ENCODE measurements at regions not wholly inside any gene's neighbourhood (a gene's known extent, or its start where the extent isn't known, plus 50 kb on each side); places are given as distances from the start of the nearest gene placed in this dataset.
A peak's percentile ranks its signal among the peaks of the same experiment; 100 is the strongest.

- H3K4me1 Mint-ChIP-seq, result peaks cover 34% of the 10 kb centered on the region
- no peaks in the 10 kb centered on the region for H3K9me3 Mint-ChIP-seq
- H3K4me3 Mint-ChIP-seq, result no peak overlapping the region
- no peaks in the 10 kb centered on the region for H3K27me3 Mint-ChIP-seq (ENCODE audit: low read depth)
- peaks cover 41% of the 10 kb centered on the region for H3K36me3 Mint-ChIP-seq
- TF ChIP-seq CTCF (IDR thresholded peaks at IDR 0.05; ENCODE audit: unreplicated experiment), result no peak
- H3K27ac Mint-ChIP-seq, result no peak overlapping the region
- no peak for DNase-seq (ENCODE audit: low spot score in 2 of 2, unreplicated experiment in 2 of 2)
These were observed 83.4 kb upstream of the PACRGL start for GRCh38 chr4:20616848-20617247.

DNA sequence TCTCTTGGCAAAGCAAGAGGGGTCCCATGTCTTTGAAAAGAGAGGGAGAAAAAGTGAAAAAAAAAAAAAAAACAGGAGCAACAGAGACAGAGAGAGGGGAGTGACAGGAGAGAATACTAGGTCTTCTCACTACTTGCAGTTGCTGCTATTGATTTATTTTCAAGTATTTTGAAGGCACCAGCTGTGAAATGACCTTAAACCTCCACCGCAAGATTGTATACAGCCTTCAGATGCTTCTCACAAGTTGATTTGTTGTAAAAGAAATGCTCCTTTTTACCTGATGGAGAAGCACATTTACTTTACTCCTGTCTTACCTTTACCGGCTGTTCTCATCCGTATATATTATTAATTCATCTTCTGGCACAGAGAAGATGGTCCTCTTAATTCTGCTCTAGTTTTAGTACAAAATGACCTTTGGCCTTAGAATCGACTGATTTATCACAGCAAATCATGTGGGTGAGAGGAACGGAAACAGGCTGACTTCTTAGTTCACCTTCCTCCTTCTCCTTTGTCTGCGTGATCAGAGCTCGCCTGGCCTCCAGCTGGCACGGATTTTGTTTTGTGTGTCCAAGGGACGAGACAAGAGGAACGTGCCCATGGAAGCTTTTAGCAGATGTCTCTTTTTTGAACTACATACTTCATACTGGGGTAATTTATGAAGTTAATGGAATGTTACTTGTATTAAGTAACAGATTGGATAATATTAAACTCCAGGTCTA lies 82.4 kb upstream of the PACRGL start:
- Mint-ChIP-seq H3K4me3 (no peak overlapping the region), H3K27ac (peak overlapping the region; percentile 76), H3K9me3 (no peaks in the 10 kb centered on the region), H3K27me3 (ENCODE audit: low read depth) (no peaks in the 10 kb centered on the region), H3K4me1 (peaks cover 42% of the 10 kb centered on the region), H3K36me3 (peaks cover 36% of the 10 kb centered on the region)
- no peak for DNase-seq (ENCODE audit: low spot score in 2 of 2, unreplicated experiment in 2 of 2)
- TF ChIP-seq CTCF (IDR thresholded peaks at IDR 0.05; ENCODE audit: unreplicated experiment), result no peak

DNA sequence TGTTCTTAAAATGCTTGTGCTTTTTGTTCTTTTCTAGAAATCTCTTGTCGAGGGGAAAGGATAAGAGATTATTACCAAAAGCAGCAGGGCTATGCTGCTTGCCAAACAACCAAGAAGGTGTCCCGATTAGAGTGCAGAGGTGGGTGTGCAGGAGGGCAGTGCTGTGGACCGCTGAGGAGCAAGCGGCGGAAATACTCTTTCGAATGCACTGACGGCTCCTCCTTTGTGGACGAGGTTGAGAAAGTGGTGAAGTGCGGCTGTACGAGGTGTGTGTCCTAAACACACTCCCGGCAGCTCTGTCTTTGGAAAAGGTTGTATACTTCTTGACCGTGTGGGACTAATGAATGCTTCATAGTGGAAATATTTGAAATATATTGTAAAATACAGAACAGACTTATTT lies 81.5 kb upstream of the PACRGL start:
- Mint-ChIP-seq H3K9me3 (no peaks in the 10 kb centered on the region), H3K27ac (peak overlapping the region; percentile 44), H3K27me3 (ENCODE audit: low read depth) (no peaks in the 10 kb centered on the region), H3K36me3 (peaks cover 30% of the 10 kb centered on the region), H3K4me3 (no peak overlapping the region), H3K4me1 (peaks cover 49% of the 10 kb centered on the region)
- DNase-seq (ENCODE audit: low spot score in 2 of 2, unreplicated experiment in 2 of 2), result no peak
- no peak for TF ChIP-seq CTCF (IDR thresholded peaks at IDR 0.05; ENCODE audit: unreplicated experiment)

GRCh38 chr4:20621476-20621875 lies 78.8 kb upstream of the PACRGL start:
- H3K9me3 Mint-ChIP-seq, result no peaks in the 10 kb centered on the region
- no peak for DNase-seq (ENCODE audit: low spot score in 2 of 2, unreplicated experiment in 2 of 2)
- peaks cover 19% of the 10 kb centered on the region for H3K36me3 Mint-ChIP-seq
- H3K4me3 Mint-ChIP-seq, result no peak overlapping the region
- H3K4me1 Mint-ChIP-seq, result peaks cover 65% of the 10 kb centered on the region
- no peak for TF ChIP-seq CTCF (IDR thresholded peaks at IDR 0.05; ENCODE audit: unreplicated experiment)
- peak overlapping the region; percentile 69 for H3K27ac Mint-ChIP-seq
- no peaks in the 10 kb centered on the region for H3K27me3 Mint-ChIP-seq (ENCODE audit: low read depth)

- peak overlapping the region; percentile 2 for H3K27ac Mint-ChIP-seq
- DNase-seq (ENCODE audit: low spot score in 2 of 2, unreplicated experiment in 2 of 2), result no peak
- H3K4me1 Mint-ChIP-seq, result peaks cover 60% of the 10 kb centered on the region
- H3K9me3 Mint-ChIP-seq, result peaks cover 3% of the 10 kb centered on the region
- no peaks in the 10 kb centered on the region for H3K27me3 Mint-ChIP-seq (ENCODE audit: low read depth)
- no peak overlapping the region for H3K4me3 Mint-ChIP-seq
- peaks cover 12% of the 10 kb centered on the region for H3K36me3 Mint-ChIP-seq
- no peak for TF ChIP-seq CTCF (IDR thresholded peaks at IDR 0.05; ENCODE audit: unreplicated experiment)
These were observed 77.6 kb upstream of the PACRGL start for GRCh38 chr4:20622701-20623100.
